RCC 7860 (cell line): ENCODE measurements at regions not wholly inside any gene's neighbourhood (a gene's known extent, or its start where the extent isn't known, plus 50 kb on each side); places are given as distances from the start of the nearest gene placed in this dataset.
"Not testable (repeated sequence)": the region's sequence is repeated elsewhere in the genome, so short reads cannot be mapped to it uniquely, and the experiment has no call there.

ENCODE experiments used
- DNase-seq: peaks from one replicate; pipeline ENCODE4 v3.0.0-alpha.2; 2015; ENCODE audit warnings: low spot score
- FAIRE-seq: peaks from 2 replicates; lab custom pipeline; 2012; peaks lifted over from hg19 to GRCh38; lab: Jason Lieb, UNC

GRCh38 chr11:82080160-82080559 lies 653.5 kb downstream of the FAM181B start:
- no peak for FAIRE-seq
- no peak for DNase-seq

- DNase-seq: no peak
- FAIRE-seq: no peak
Measured at GRCh38 chr11:82076126-82076525, 657.5 kb downstream of the FAM181B start.

GRCh38 chr11:82059505-82059904 lies 674.2 kb downstream of the FAM181B start:
- DNase-seq: no peak
- no peak for FAIRE-seq

- DNase-seq (no peak), FAIRE-seq (no peak)
Measured at GRCh38 chr11:82056450-82056849, 677.2 kb downstream of the FAM181B start.

- no peak for FAIRE-seq
Measured at GRCh38 chr11:82049199-82049598, 684.5 kb downstream of the FAM181B start.

GRCh38 chr11:82047200-82047599 lies 686.5 kb downstream of the FAM181B start:
- FAIRE-seq (no peak), DNase-seq (no peak)

More at GRCh38 chr11:82049199-82049598, 684.5 kb downstream of the FAM181B start:
- DNase-seq: no peak

- no peak for DNase-seq
- FAIRE-seq: no peak
Measured at GRCh38 chr11:82046778-82047177, 686.9 kb downstream of the FAM181B start.

- DNase-seq: no peak
- no peak for FAIRE-seq
Measured at GRCh38 chr11:82045748-82046457, 687.8 kb downstream of the FAM181B start.

- FAIRE-seq: no peak
- no peak for DNase-seq
Measured at GRCh38 chr11:82043316-82043715, 690.3 kb downstream of the FAM181B start.

GRCh38 chr11:82041764-82042163 lies 691.9 kb downstream of the FAM181B start:
- DNase-seq: no peak
- no peak for FAIRE-seq

- no peak for FAIRE-seq
- DNase-seq: no peak
Measured at GRCh38 chr11:82038154-82038553, 695.5 kb downstream of the FAM181B start.

GRCh38 chr11:82034527-82034926 lies 699.1 kb downstream of the FAM181B start:
- DNase-seq (no peak), FAIRE-seq (no peak)

GRCh38 chr11:82027335-82027734 lies 706.3 kb downstream of the FAM181B start:
- FAIRE-seq: not testable (repeated sequence)

GRCh38 chr11:82024760-82025159 lies 708.9 kb downstream of the FAM181B start:
- DNase-seq: no peak
- FAIRE-seq: no peak

More at GRCh38 chr11:82027335-82027734, 706.3 kb downstream of the FAM181B start:
- DNase-seq: not testable (repeated sequence)

GRCh38 chr11:82012276-82012675 lies 721.4 kb downstream of the FAM181B start:
- FAIRE-seq (peak; percentile 70), DNase-seq (no peak)

- FAIRE-seq (no peak), DNase-seq (no peak)
Measured at GRCh38 chr11:82009133-82009532, 724.5 kb downstream of the FAM181B start.

- FAIRE-seq (no peak), DNase-seq (no peak)
Measured at GRCh38 chr11:82007521-82007920, 726.1 kb downstream of the FAM181B start.

GRCh38 chr11:82004537-82005213 lies 729.0 kb downstream of the FAM181B start:
- DNase-seq: no peak
- FAIRE-seq: no peak

- DNase-seq: peak; percentile 11
- FAIRE-seq: no peak
Measured at GRCh38 chr11:82003671-82004515, 729.8 kb downstream of the FAM181B start.

GRCh38 chr11:82003024-82003423 lies 730.6 kb downstream of the FAM181B start:
- DNase-seq (no peak), FAIRE-seq (no peak)

- FAIRE-seq: no peak
- DNase-seq: no peak
Measured at GRCh38 chr11:81995889-81996288, 737.8 kb downstream of the FAM181B start.
